Spleen (tissue), 11 donors: ENCODE measurements at regions not wholly inside any gene's neighbourhood (a gene's known extent, or its start where the extent isn't known, plus 50 kb on each side); places are given as distances from the start of the nearest gene placed in this dataset.

Source experiments
- DNase-seq: peaks from one replicate; pipeline ENCODE4 v3.0.0-alpha.2; 2020
- H3K27ac ChIP-seq, 8 donors: fragments of 200-600 bp; sonication (generic) in 7 of 8; 1 replicate in 4 of 8; 2 replicates in 4 of 8; pipeline versions ENCODE4 v1.5.0 to v1.8.0; 2016 to 2021; ENCODE audit warnings: inconsistent platforms in 4 of 8, mild to moderate bottlenecking in 4 of 8, moderate library complexity in 1 of 8
- H3K27me3 ChIP-seq, 7 donors: fragments of 200-600 bp; sonication (generic) in 6 of 7; replicated peaks in 1 of 7; 1 replicate in 4 of 7; 2 replicates in 3 of 7; pipeline versions ENCODE4 v1.5.0 to v1.8.0; 2016 to 2021; ENCODE audit warnings: inconsistent platforms in 3 of 7, mild to moderate bottlenecking in 1 of 7
- H3K36me3 ChIP-seq, 6 donors: fragments of 200-600 bp; sonication (generic) in 5 of 6; 1 replicate in 4 of 6; 2 replicates in 2 of 6; pipeline versions ENCODE4 v1.5.0 to v1.8.0; 2016 to 2021; ENCODE audit warnings: inconsistent platforms in 2 of 6
- H3K4me1 ChIP-seq, 6 donors: fragments of 200-600 bp; sonication (generic) in 5 of 6; 1 replicate in 3 of 6; 2 replicates in 3 of 6; pipeline versions ENCODE4 v1.5.0 to v1.8.0; 2016 to 2021; ENCODE audit warnings: inconsistent platforms in 3 of 6
- H3K4me3 ChIP-seq, 8 donors: fragments of 200-600 bp; sonication (generic) in 7 of 8; 1 replicate in 4 of 8; 2 replicates in 4 of 8; pipeline versions ENCODE4 v1.5.0 to v1.8.0; 2016 to 2021; ENCODE audit warnings: inconsistent platforms in 4 of 8, mild to moderate bottlenecking in 4 of 8, moderate library complexity in 2 of 8
- H3K9me3 ChIP-seq, 8 donors: fragments of 200-600 bp; sonication (generic) in 7 of 8; 1 replicate in 4 of 8; 2 replicates in 4 of 8; pipeline versions ENCODE4 v1.5.0 to v1.8.0; 2016 to 2021; ENCODE audit warnings: inconsistent platforms in 4 of 8
- POLR2A ChIP-seq, 3 donors: fragments of 450-650 bp; IDR thresholded peaks; one replicate each; pipeline ENCODE4 v1.5.1; 2017; ENCODE audit warnings: antibody characterized with exemption in 3 of 3, mild to moderate bottlenecking in 1 of 3
- POLR2AphosphoS5 ChIP-seq, 3 donors: sonication (generic); formaldehyde crosslinking; IDR thresholded peaks; one replicate each; pipeline ENCODE4 v1.5.1; 2017; ENCODE audit warnings: antibody characterized with exemption in 3 of 3
- WGBS, 5 donors: extraction: QIAGEN DNeasy Blood & Tissue Kit in 3 of 5; methylation state at CpG; one replicate each; pipeline versions ENCODE4 v1.1.5 to v1.1.7; 2013 to 2018; 5-methylcytosine and 5-hydroxymethylcytosine counted together
- intact Hi-C: fragments of 100-400 bp; cut with DNase I; formaldehyde crosslinking; loops from one replicate; pipeline ENCODE4 v1.15.0; 2023; ENCODE audit warnings: low total_unique reads
- TF ChIP-seq, protein P1 (sequence below), 11 experiments: fragments of 200-600 bp in 7 of 11; fragments of 450-650 bp in 4 of 11; sonication (generic) in 4 of 11; IDR thresholded peaks in 8 of 11; conservative IDR thresholded peaks in 3 of 11; 1 replicate in 7 of 11; 2 replicates in 4 of 11; pipeline versions ENCODE4 v1.4.0 to v1.8.0; 2016 to 2021; ENCODE audit warnings: antibody characterized with exemption in 11 of 11, inconsistent platforms in 4 of 11, mild to moderate bottlenecking in 1 of 11
- donor health status: healthy with polysubstance abuse.
- donor health status: DM: no; HTN: no; CAD: no; lungs with moderate emphysema.
- donor health status: DM: no; HTN: no; CAD: no.
- donor health status: Bipolar disorder and iron deficiency.
- donor health status: healthy.
- donor health status: DM: no; HTN: no; CAD: no.
- donor health status: DM: yes; HTN: yes; CAD: no.

DNA sequence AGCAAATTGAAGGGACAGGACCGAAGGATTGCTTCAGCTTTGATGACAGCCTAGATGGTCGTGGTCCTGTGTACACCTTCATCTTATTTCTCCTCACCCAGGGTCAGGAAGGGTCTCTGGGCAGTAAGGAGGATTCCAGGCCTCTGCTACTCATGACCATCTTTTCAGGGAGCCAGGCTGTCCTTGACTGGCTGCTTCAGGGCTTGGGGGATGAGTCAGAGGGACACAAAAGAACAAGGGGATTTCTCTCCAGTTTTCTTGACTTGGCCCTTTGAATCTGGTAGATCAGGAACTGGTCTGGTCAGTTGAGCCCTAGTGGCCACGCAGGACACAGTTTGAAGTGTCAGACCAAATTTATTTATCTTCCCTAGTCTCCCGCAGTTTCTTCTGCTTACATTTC lies 402.1 kb upstream of the CHD6 start:
- Histone ChIP-seq H3K27ac (no peak overlapping the region), H3K36me3 (no peaks in the 10 kb centered on the region), H3K4me1 (no peaks in the 10 kb centered on the region), H3K4me3 (no peak overlapping the region), H3K9me3 (peaks cover 0 to 12% (median 0%) of the 10 kb centered on the region in 8 donors), H3K27me3 (no peaks in the 10 kb centered on the region)
- DNase-seq = no peak
- 50 to 68% (median 57%) methylated on average over 4 of the region's 4 CpGs for WGBS, 5 donors
- TF ChIP-seq, protein P1, sequence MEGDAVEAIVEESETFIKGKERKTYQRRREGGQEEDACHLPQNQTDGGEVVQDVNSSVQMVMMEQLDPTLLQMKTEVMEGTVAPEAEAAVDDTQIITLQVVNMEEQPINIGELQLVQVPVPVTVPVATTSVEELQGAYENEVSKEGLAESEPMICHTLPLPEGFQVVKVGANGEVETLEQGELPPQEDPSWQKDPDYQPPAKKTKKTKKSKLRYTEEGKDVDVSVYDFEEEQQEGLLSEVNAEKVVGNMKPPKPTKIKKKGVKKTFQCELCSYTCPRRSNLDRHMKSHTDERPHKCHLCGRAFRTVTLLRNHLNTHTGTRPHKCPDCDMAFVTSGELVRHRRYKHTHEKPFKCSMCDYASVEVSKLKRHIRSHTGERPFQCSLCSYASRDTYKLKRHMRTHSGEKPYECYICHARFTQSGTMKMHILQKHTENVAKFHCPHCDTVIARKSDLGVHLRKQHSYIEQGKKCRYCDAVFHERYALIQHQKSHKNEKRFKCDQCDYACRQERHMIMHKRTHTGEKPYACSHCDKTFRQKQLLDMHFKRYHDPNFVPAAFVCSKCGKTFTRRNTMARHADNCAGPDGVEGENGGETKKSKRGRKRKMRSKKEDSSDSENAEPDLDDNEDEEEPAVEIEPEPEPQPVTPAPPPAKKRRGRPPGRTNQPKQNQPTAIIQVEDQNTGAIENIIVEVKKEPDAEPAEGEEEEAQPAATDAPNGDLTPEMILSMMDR (IDR thresholded peaks at IDR 0.05 in 8 of 11, conservative IDR thresholded peaks at IDR 0.05 in 3 of 11) = no peak
- TF ChIP-seq POLR2AphosphoS5 (IDR thresholded peaks at IDR 0.05) = no peak
- no peak for TF ChIP-seq POLR2A (IDR thresholded peaks at IDR 0.05)
- intact Hi-C loops = no loop called here

DNA sequence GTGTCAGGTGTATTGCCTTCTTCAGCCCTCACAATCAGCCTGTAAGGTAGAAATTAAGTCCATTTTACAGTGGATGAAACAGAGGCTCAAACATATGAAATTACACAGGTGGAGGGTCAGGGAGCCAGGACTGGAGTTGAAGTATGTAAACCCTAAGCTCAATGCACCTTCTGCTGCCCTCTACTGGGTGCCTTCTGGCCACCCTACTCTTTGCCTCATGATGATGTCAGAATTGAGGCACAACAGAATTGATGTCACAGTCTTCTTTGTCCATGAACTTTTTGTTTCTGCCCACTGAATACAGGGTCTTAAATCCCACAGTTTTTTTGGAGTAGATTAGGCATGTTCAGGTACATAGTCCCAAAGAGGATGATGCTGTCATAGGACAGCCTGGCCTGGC lies 400.8 kb upstream of the CHD6 start:
- no peak overlapping the region for H3K27ac ChIP-seq
- intact Hi-C loops = no loop called here
- H3K4me3 ChIP-seq = no peak overlapping the region
- no peaks in the 10 kb centered on the region for H3K36me3 ChIP-seq
- no peak for DNase-seq
- TF ChIP-seq POLR2AphosphoS5 (IDR thresholded peaks at IDR 0.05) (no peak), POLR2A (IDR thresholded peaks at IDR 0.05) (no peak)
- TF ChIP-seq, protein P1 (IDR thresholded peaks at IDR 0.05 in 8 of 11, conservative IDR thresholded peaks at IDR 0.05 in 3 of 11) = no peak
- H3K4me1 ChIP-seq = no peaks in the 10 kb centered on the region
- peaks cover 0 to 7% (median 0%) of the 10 kb centered on the region in 8 donors for H3K9me3 ChIP-seq
- H3K27me3 ChIP-seq = no peaks in the 10 kb centered on the region

DNA sequence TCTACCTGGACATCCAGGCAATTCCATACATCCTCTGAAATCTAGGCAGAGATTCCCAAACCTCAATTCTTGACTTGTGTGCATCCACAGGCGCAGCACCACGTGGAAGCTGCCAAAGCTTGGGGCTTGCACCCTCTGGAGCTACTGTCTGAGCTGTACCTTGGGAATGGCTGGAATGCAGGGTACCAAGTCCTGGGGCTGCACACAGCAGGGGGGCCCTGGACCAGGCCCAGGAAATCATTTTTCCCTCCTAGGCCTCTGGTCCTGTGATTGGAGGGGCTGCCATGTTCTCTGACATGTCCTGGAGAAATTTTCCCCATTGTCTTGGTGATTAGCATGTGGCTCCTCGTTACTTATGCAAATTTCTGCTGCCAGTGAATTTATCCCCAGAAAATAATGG lies 391.9 kb upstream of the CHD6 start:
- TF ChIP-seq, protein P1 (IDR thresholded peaks at IDR 0.05 in 8 of 11, conservative IDR thresholded peaks at IDR 0.05 in 3 of 11) = no peak
- TF ChIP-seq POLR2A (IDR thresholded peaks at IDR 0.05) = no peak
- TF ChIP-seq POLR2AphosphoS5 (IDR thresholded peaks at IDR 0.05) = no peak
- Histone ChIP-seq H3K27ac (no peak overlapping the region), H3K27me3 (peaks cover 0 to 3% (median 0%) of the 10 kb centered on the region in 7 donors), H3K9me3 (peaks cover 0 to 26% (median 11%) of the 10 kb centered on the region in 8 donors), H3K36me3 (no peaks in the 10 kb centered on the region), H3K4me1 (no peaks in the 10 kb centered on the region), H3K4me3 (no peak overlapping the region)
- DNase-seq = no peak
- 35 to 71% (median 67%) methylated on average over 1 to 3 of the region's 3 CpGs for WGBS, 5 donors
- intact Hi-C loops = no loop called here

DNA sequence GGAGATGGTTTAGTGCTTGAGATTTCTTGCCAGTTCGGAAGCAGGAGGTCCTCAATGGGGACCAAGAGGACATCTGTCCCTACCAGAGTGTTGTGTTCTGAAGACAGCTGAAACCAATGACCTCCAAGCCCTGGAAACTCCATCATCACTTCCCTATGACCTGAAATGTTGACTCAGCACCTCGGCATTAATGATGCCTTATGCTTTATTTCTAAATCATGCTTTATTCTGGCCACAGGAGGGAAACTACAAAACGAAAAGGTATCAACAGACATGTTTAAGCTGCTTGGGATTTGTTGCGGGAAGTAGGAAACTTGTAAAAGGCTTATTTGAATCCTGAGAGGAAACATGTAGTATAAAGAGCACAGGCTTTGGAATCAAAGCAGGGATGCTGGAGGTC lies 389.1 kb upstream of the CHD6 start:
- no peak for DNase-seq
- intact Hi-C loops = no loop called here
- TF ChIP-seq POLR2A (IDR thresholded peaks at IDR 0.05) = no peak
- TF ChIP-seq, protein P1 (IDR thresholded peaks at IDR 0.05 in 8 of 11, conservative IDR thresholded peaks at IDR 0.05 in 3 of 11) = no peak
- no peak for TF ChIP-seq POLR2AphosphoS5 (IDR thresholded peaks at IDR 0.05)
- Histone ChIP-seq H3K36me3 (no peaks in the 10 kb centered on the region), H3K27me3 (peaks cover 0 to 5% (median 0%) of the 10 kb centered on the region in 7 donors), H3K4me3 (no peak overlapping the region), H3K9me3 (peaks cover 0 to 26% (median 11%) of the 10 kb centered on the region in 8 donors), H3K27ac (no peak overlapping the region), H3K4me1 (no peaks in the 10 kb centered on the region)
- 74 to 84% (median 81%) methylated on average over 3 to 4 of the region's 4 CpGs for WGBS, 5 donors
